BJ (cell line): ENCODE measurements at regions not wholly inside any gene's neighbourhood (a gene's known extent, or its start where the extent isn't known, plus 50 kb on each side); places are given as distances from the start of the nearest gene placed in this dataset.

Experiments
- CTCF ChIA-PET: fragments of 350-600 bp; formaldehyde crosslinking; extraction: SDS; loops from one replicate; lab custom pipeline; 2021; ENCODE audit warnings: antibody characterized with exemption, inconsistent platforms; lab: Yijun Ruan, JAX
- POLR2A ChIA-PET: fragments of 300-600 bp; sonication (Branson Sonifier 250); formaldehyde crosslinking; extraction: SDS; loops from one replicate; lab custom pipeline; 2021; ENCODE audit warnings: antibody characterized with exemption; lab: Charles Lee
- DNase-seq: peaks from one replicate; pipeline ENCODE4 v3.0.0-alpha.2; 2011; ENCODE audit warnings: low read depth
- H3K27me3 ChIP-seq: 2 replicates; pipeline ENCODE4 v1.6.0; 2011; ENCODE audit warnings: low read length; ENCODE audit not compliant: control insufficient read depth, insufficient read depth
- H3K36me3 ChIP-seq: 2 replicates; pipeline ENCODE4 v1.5.1; 2011; ENCODE audit warnings: low read length; ENCODE audit not compliant: control insufficient read depth, insufficient read depth
- H3K4me3 ChIP-seq: 2 replicates; pipeline ENCODE4 v1.5.1; 2011; ENCODE audit warnings: low read depth, mild to moderate bottlenecking, control low read depth, low read length
- CTCF ChIP-seq: IDR thresholded peaks from 2 replicates; pipeline ENCODE4 v1.5.1; 2011; ENCODE audit warnings: low read depth, mild to moderate bottlenecking, control low read depth, inconsistent platforms, low read length, moderate library complexity; ENCODE audit not compliant: insufficient read depth

GRCh38 chr13:56980856-56981255 is 159.9 kb upstream of the PRR20A start:
- H3K27me3 ChIP-seq, result no peaks in the 10 kb centered on the region
- no peak for DNase-seq
- H3K4me3 ChIP-seq, result no peak overlapping the region
- no peaks in the 10 kb centered on the region for H3K36me3 ChIP-seq
- CTCF ChIA-PET, result no interaction called here
- no peak for TF ChIP-seq CTCF
- POLR2A ChIA-PET, result no interaction called here

- DNase-seq, result no peak
- TF ChIP-seq CTCF, result no peak
- Histone ChIP-seq H3K27me3 (no peaks in the 10 kb centered on the region), H3K4me3 (no peak overlapping the region), H3K36me3 (no peaks in the 10 kb centered on the region)
- ChIA-PET POLR2A (no interaction called here), CTCF (no interaction called here)
Measured at GRCh38 chr13:56986121-56986520, 154.6 kb upstream of the PRR20A start.

- H3K27me3 ChIP-seq, result no peaks in the 10 kb centered on the region
- ChIA-PET POLR2A (no interaction called here), CTCF (no interaction called here)
- TF ChIP-seq CTCF, result no peak
- no peak overlapping the region for H3K4me3 ChIP-seq
- no peak for DNase-seq
- H3K36me3 ChIP-seq, result no peaks in the 10 kb centered on the region
Measured at GRCh38 chr13:56988543-56988942, 152.2 kb upstream of the PRR20A start.

- ChIA-PET CTCF (interaction anchor here (0.7 kb wide), 1 partner anchor 26 kb away, joined by 3 read pairs; no protein-coding TSS in a partner anchor), POLR2A (no interaction called here)
- DNase-seq, result no peak
- H3K27me3 ChIP-seq, result no peaks in the 10 kb centered on the region
- TF ChIP-seq CTCF, result no peak
- H3K36me3 ChIP-seq, result no peaks in the 10 kb centered on the region
- no peak overlapping the region for H3K4me3 ChIP-seq
Measured at GRCh38 chr13:57003682-57004081, 137.0 kb upstream of the PRR20A start.

- Histone ChIP-seq H3K27me3 (no peaks in the 10 kb centered on the region), H3K36me3 (no peaks in the 10 kb centered on the region), H3K4me3 (no peak overlapping the region)
- ChIA-PET CTCF (no interaction called here), POLR2A (no interaction called here)
- no peak for TF ChIP-seq CTCF
- no peak for DNase-seq
Measured at GRCh38 chr13:57017357-57017756, 123.4 kb upstream of the PRR20A start.
